ENCODE measurements at regions not wholly inside any gene's neighbourhood (a gene's known extent, or its start where the extent isn't known, plus 50 kb on each side); places are given as distances from the start of the nearest gene placed in this dataset.
A peak's percentile ranks its signal among the peaks of the same experiment; 100 is the strongest.

- no peak for TF ChIP-seq CTCF (conservative IDR thresholded peaks at IDR 0.05; ENCODE audit: low read depth, low read length)
- peak; percentile 14; the same call in 1 of the 2 replicates for TF ChIP-seq CEBPB (IDR thresholded peaks at IDR 0.05; ENCODE audit: low read depth, low read length)
- TF ChIP-seq POLR2A (IDR thresholded peaks at IDR 0.05; ENCODE audit: low read depth, low read length), result no peak
- no peak for TF ChIP-seq RAD21 (IDR thresholded peaks at IDR 0.05; ENCODE audit: low read length)
Observed at GRCh38 chr20:23244156-23244915, 106.3 kb upstream of the NXT1 start.
